ENCODE measurements at regions not wholly inside any gene's neighbourhood (a gene's known extent, or its start where the extent isn't known, plus 50 kb on each side); places are given as distances from the start of the nearest gene placed in this dataset.

DNA sequence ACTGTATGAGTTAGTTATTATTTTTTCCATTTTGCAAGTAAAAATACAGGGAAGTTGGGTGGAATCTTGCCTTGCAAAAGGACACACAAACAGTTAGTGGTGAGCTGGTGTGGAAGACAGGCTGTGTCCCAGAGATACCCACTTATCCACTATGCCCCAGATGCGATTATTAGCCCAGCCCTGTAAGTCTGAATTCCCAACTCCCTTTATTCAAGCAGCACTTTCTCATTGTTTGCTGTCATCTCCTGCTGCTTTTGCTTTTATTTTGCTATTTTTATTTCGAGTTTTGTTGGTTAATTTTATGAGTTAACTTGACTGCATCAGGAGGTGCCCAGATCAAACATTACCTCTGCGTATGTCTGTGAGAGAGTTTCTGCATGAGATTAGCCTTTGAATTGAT lies 239.4 kb downstream of the DOK5 start:
- intact Hi-C loops (cut with micrococcal nuclease; ENCODE audit: unreplicated experiment): no loop called here
- no peak overlapping the region for H3K27ac ChIP-seq
- TF ChIP-seq, protein P1, sequence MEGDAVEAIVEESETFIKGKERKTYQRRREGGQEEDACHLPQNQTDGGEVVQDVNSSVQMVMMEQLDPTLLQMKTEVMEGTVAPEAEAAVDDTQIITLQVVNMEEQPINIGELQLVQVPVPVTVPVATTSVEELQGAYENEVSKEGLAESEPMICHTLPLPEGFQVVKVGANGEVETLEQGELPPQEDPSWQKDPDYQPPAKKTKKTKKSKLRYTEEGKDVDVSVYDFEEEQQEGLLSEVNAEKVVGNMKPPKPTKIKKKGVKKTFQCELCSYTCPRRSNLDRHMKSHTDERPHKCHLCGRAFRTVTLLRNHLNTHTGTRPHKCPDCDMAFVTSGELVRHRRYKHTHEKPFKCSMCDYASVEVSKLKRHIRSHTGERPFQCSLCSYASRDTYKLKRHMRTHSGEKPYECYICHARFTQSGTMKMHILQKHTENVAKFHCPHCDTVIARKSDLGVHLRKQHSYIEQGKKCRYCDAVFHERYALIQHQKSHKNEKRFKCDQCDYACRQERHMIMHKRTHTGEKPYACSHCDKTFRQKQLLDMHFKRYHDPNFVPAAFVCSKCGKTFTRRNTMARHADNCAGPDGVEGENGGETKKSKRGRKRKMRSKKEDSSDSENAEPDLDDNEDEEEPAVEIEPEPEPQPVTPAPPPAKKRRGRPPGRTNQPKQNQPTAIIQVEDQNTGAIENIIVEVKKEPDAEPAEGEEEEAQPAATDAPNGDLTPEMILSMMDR (conservative IDR thresholded peaks at IDR 0.05): no peak
- no peak overlapping the region for H3K4me3 ChIP-seq
- no peak overlapping the region for H2AFZ ChIP-seq
- no peaks in the 10 kb centered on the region for H4K20me1 ChIP-seq (ENCODE audit: insufficient read depth)
- H3F3A ChIP-seq (ENCODE audit: insufficient read depth, low read depth): no peaks in the 10 kb centered on the region
- ChIA-PET POLR2A (ENCODE audit: unreplicated experiment) (no interaction called here), CTCF (no interaction called here)
- no peak for DNase-seq
- H3K79me2 ChIP-seq (ENCODE audit: low read depth): no peaks in the 10 kb centered on the region
- no peak overlapping the region for H3K4me2 ChIP-seq
- H3K27me3 ChIP-seq (ENCODE audit: insufficient read depth, low read depth): 0 out of 2 replicates have a peak, but pooled peaks cover 5% of the 10 kb centered on the region
- H3K9me3 ChIP-seq (ENCODE audit: insufficient read depth, low read depth): no peaks in the 10 kb centered on the region
- no peaks in the 10 kb centered on the region for H3K4me1 ChIP-seq (replicated peaks; ENCODE audit: insufficient read depth)
- no TSS peak for BruUV-seq (replicated peaks)
- H3K36me3 ChIP-seq (ENCODE audit: low read depth): no peaks in the 10 kb centered on the region
- no peaks in the 10 kb centered on the region for H3K9me2 ChIP-seq (ENCODE audit: insufficient read depth)

DNA sequence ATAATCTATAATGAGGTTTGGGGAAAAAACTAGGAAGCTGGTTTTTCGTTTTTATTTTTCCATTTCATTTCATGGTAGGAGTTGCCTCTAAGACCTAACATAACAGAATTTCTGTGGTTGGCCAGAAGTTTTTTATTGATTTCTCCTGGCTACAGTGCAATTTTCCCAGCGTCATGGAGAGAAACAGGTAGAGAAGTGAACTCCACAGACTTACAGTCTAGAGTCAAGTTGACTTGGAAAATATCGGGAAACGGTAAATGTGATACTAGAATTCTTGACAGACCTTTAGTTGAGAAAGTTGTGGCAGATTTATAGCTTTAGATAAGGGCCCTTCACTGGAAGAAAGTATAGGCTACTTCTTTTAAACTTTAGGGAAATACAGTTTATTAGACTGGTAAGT lies 238.3 kb downstream of the DOK5 start:
- no TSS peak for BruUV-seq (replicated peaks)
- 0 out of 2 replicates have a peak, but pooled peaks cover 5% of the 10 kb centered on the region for H3K27me3 ChIP-seq (ENCODE audit: insufficient read depth, low read depth)
- intact Hi-C loops (cut with micrococcal nuclease; ENCODE audit: unreplicated experiment): no loop called here
- CTCF ChIA-PET: no interaction called here
- H3K9me3 ChIP-seq (ENCODE audit: insufficient read depth, low read depth): no peaks in the 10 kb centered on the region
- DNase-seq: no peak
- no peaks in the 10 kb centered on the region for H3F3A ChIP-seq (ENCODE audit: insufficient read depth, low read depth)
- no peaks in the 10 kb centered on the region for H3K79me2 ChIP-seq (ENCODE audit: low read depth)
- no peaks in the 10 kb centered on the region for H3K9me2 ChIP-seq (ENCODE audit: insufficient read depth)
- H3K27ac ChIP-seq: no peak overlapping the region
- no peaks in the 10 kb centered on the region for H4K20me1 ChIP-seq (ENCODE audit: insufficient read depth)
- no peak overlapping the region for H3K4me3 ChIP-seq
- H2AFZ ChIP-seq: no peak overlapping the region
- TF ChIP-seq, protein P1 (conservative IDR thresholded peaks at IDR 0.05): no peak
- no peak for TF ChIP-seq EZH2 (IDR thresholded peaks at IDR 0.05; ENCODE audit: low read depth)
- no peak overlapping the region for H3K4me2 ChIP-seq
- POLR2A ChIA-PET (ENCODE audit: unreplicated experiment): no interaction called here
- H3K36me3 ChIP-seq (ENCODE audit: low read depth): no peaks in the 10 kb centered on the region
- no peaks in the 10 kb centered on the region for H3K4me1 ChIP-seq (replicated peaks; ENCODE audit: insufficient read depth)

DNA sequence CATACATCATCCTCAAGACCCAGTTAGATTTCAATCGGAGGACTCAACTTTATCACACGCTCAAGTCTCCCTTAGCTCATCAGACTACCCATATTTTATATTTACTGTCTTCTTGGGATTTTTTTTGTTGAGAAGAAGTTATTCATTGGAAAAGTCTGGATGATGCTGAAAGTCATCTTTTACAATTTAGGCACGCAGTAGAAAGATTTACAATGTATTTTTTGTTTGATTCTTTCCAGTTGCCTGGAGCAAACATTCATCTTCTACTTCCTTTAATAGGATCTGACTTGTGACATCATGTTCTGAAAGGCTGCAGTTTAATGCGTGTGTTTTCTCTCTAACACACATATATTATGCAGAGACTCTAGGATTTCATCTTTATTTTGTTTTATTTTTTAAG lies 235.7 kb downstream of the DOK5 start:
- H3K4me2 ChIP-seq: no peak overlapping the region
- H4K20me1 ChIP-seq (ENCODE audit: insufficient read depth): no peaks in the 10 kb centered on the region
- no peak for TF ChIP-seq EZH2 (IDR thresholded peaks at IDR 0.05; ENCODE audit: low read depth)
- TF ChIP-seq, protein P1 (conservative IDR thresholded peaks at IDR 0.05): no peak
- no peaks in the 10 kb centered on the region for H3K9me2 ChIP-seq (ENCODE audit: insufficient read depth)
- no peak for DNase-seq
- H3K27me3 ChIP-seq (ENCODE audit: insufficient read depth, low read depth): no peaks in the 10 kb centered on the region
- H3K27ac ChIP-seq: no peak overlapping the region
- H3K4me3 ChIP-seq: no peak overlapping the region
- H3K36me3 ChIP-seq (ENCODE audit: low read depth): no peaks in the 10 kb centered on the region
- no peaks in the 10 kb centered on the region for H3K79me2 ChIP-seq (ENCODE audit: low read depth)
- ChIA-PET POLR2A (ENCODE audit: unreplicated experiment) (interaction anchor here (0.6 kb wide), 1 partner anchor 1402 kb away, joined by 5 read pairs; no protein-coding TSS in a partner anchor), CTCF (no interaction called here)
- H3F3A ChIP-seq (ENCODE audit: insufficient read depth, low read depth): no peaks in the 10 kb centered on the region
- H3K4me1 ChIP-seq (replicated peaks; ENCODE audit: insufficient read depth): no peaks in the 10 kb centered on the region
- intact Hi-C loops (cut with micrococcal nuclease; ENCODE audit: unreplicated experiment): no loop called here
- H3K9me3 ChIP-seq (ENCODE audit: insufficient read depth, low read depth): no peaks in the 10 kb centered on the region
- no peak overlapping the region for H2AFZ ChIP-seq
- BruUV-seq (replicated peaks): no TSS peak

Data from PC-9 (cell line).